ENCODE measurements at regions not wholly inside any gene's neighbourhood (a gene's known extent, or its start where the extent isn't known, plus 50 kb on each side); places are given as distances from the start of the nearest gene placed in this dataset.

DNA sequence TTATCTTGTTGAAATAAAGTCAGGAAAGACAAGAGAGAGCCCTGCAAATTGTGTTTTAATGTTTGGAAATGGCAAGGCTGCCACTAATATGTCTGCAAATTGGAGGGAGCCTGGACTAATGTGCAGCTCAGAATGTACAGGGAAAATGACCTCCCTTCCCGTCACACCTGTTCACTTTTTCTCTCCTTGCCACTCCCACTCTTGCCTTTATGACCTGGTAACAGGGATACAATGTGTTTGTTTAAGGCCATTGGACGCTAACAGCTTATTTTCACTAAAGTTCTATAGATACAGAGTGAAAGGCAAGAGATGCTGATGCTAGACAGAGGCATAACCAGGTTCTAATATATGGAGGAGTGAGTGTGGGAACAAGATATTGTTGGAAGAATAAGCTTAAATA, 203.9 kb downstream of the RAB38 start (continued):
- TF ChIP-seq POLR2AphosphoS5 (IDR thresholded peaks at IDR 0.05) (no peak), TAF1 (IDR thresholded peaks at IDR 0.05; ENCODE audit: low read depth) (no peak), SMC3 (conservative IDR thresholded peaks at IDR 0.05; ENCODE audit: poor library complexity) (no peak)

DNA sequence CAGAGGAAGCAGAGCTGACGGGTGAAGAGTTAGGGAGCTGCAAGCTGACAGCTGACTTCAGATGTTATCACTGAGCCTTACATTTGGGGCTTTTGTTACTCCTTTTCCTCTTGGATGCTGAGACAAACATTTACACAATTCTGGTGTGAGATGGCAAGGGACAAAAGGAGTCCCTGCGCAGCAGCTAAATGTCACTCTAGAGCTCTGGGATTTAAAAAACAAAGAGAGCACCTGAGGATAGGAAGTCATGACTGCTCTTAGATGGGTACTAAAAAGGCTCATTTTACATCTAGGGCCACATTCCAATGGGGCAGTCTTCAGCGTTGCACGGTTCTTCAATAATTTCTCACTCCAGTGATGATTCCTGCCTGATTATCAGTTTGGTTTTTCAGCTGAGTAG, 204.5 kb downstream of the RAB38 start:
- Histone ChIP-seq H4K20me1 (ENCODE audit: insufficient read depth) (no peaks in the 10 kb centered on the region), H3F3A (ENCODE audit: insufficient read depth, low read length, poor library complexity, severe bottlenecking) (no peaks in the 10 kb centered on the region), H3K4me2 (ENCODE audit: low read length) (no peak overlapping the region), H3K36me3 (ENCODE audit: insufficient read depth, low read length) (no peaks in the 10 kb centered on the region), H3K79me2 (replicated peaks; ENCODE audit: insufficient read depth, low read length) (no peaks in the 10 kb centered on the region), H3K27me3 (ENCODE audit: insufficient read depth, low read depth, low read length) (no peaks in the 10 kb centered on the region), H3K27ac (ENCODE audit: low read length) (no peak overlapping the region), H3K4me3 (ENCODE audit: low read length) (no peak overlapping the region), H3K9me2 (ENCODE audit: insufficient read depth, low read length) (no peaks in the 10 kb centered on the region), H2AFZ (ENCODE audit: low read depth, low read length) (no peak overlapping the region), H3K9ac (ENCODE audit: low read length) (no peak overlapping the region), H3K9me3 (ENCODE audit: low read length) (no peaks in the 10 kb centered on the region)
- TF ChIP-seq MXI1 (conservative IDR thresholded peaks at IDR 0.05; ENCODE audit: poor library complexity, severe bottlenecking) = no peak

DNA sequence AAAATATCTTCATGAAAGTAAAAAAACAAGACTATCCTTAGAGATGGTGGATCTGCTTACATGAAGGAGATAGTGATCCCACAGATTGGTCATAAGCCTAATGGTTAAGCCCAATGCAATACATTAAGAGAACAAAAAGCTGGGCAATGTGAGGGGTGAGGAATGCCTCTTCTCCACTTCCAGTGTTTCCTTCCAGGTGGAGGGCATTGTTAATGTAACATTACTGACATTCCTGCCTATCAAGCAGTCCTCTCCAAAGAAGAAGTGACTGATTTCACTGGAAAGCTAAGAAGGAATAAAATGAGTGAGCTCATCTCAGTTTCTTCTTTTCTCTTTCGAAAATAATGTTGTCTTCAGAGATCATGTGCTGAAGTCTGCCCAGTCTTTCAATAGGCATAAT, 207.8 kb downstream of the RAB38 start:
- Histone ChIP-seq H3K4me3 (ENCODE audit: low read length) (no peak overlapping the region), H3F3A (ENCODE audit: insufficient read depth, low read length, poor library complexity, severe bottlenecking) (no peaks in the 10 kb centered on the region), H3K9me3 (ENCODE audit: low read length) (no peaks in the 10 kb centered on the region), H2AFZ (ENCODE audit: low read depth, low read length) (no peak overlapping the region), H3K79me2 (replicated peaks; ENCODE audit: insufficient read depth, low read length) (no peaks in the 10 kb centered on the region), H3K27ac (ENCODE audit: low read length) (no peak overlapping the region), H4K20me1 (ENCODE audit: insufficient read depth) (no peaks in the 10 kb centered on the region), H3K27me3 (ENCODE audit: insufficient read depth, low read depth, low read length) (no peaks in the 10 kb centered on the region), H3K4me2 (ENCODE audit: low read length) (no peak overlapping the region), H3K36me3 (ENCODE audit: insufficient read depth, low read length) (no peaks in the 10 kb centered on the region), H3K9ac (ENCODE audit: low read length) (no peak overlapping the region), H3K9me2 (ENCODE audit: insufficient read depth, low read length) (no peaks in the 10 kb centered on the region)
- TF ChIP-seq, protein P1, sequence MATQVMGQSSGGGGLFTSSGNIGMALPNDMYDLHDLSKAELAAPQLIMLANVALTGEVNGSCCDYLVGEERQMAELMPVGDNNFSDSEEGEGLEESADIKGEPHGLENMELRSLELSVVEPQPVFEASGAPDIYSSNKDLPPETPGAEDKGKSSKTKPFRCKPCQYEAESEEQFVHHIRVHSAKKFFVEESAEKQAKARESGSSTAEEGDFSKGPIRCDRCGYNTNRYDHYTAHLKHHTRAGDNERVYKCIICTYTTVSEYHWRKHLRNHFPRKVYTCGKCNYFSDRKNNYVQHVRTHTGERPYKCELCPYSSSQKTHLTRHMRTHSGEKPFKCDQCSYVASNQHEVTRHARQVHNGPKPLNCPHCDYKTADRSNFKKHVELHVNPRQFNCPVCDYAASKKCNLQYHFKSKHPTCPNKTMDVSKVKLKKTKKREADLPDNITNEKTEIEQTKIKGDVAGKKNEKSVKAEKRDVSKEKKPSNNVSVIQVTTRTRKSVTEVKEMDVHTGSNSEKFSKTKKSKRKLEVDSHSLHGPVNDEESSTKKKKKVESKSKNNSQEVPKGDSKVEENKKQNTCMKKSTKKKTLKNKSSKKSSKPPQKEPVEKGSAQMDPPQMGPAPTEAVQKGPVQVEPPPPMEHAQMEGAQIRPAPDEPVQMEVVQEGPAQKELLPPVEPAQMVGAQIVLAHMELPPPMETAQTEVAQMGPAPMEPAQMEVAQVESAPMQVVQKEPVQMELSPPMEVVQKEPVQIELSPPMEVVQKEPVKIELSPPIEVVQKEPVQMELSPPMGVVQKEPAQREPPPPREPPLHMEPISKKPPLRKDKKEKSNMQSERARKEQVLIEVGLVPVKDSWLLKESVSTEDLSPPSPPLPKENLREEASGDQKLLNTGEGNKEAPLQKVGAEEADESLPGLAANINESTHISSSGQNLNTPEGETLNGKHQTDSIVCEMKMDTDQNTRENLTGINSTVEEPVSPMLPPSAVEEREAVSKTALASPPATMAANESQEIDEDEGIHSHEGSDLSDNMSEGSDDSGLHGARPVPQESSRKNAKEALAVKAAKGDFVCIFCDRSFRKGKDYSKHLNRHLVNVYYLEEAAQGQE (IDR thresholded peaks at IDR 0.05; ENCODE audit: borderline replicate concordance) = no peak

DNA sequence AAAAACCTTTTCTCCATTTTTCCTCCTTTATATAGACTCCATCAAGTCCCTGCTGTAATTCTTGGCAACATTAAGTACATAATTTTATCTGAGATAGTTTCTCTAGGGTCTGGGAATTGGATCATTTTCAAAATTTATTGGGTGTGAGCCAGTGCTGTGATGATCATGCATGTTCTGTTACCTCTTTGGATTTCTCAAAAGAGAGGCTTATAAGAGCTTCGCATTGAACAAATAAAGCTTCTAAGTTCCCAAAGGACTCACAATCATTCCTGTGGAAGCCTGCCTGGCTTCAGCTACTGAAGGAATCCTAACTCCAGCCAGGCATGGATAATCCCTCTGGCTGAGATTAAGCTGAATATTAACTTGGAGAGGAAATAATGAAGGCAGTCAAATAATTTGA, 208.5 kb downstream of the RAB38 start:
- Histone ChIP-seq H3K79me2 (replicated peaks; ENCODE audit: insufficient read depth, low read length) (no peaks in the 10 kb centered on the region), H3K27me3 (ENCODE audit: insufficient read depth, low read depth, low read length) (no peaks in the 10 kb centered on the region), H3K4me3 (ENCODE audit: low read length) (no peak overlapping the region), H2AFZ (ENCODE audit: low read depth, low read length) (no peak overlapping the region), H3K9me3 (ENCODE audit: low read length) (no peaks in the 10 kb centered on the region), H3K4me2 (ENCODE audit: low read length) (no peak overlapping the region), H4K20me1 (ENCODE audit: insufficient read depth) (no peaks in the 10 kb centered on the region), H3F3A (ENCODE audit: insufficient read depth, low read length, poor library complexity, severe bottlenecking) (no peaks in the 10 kb centered on the region), H3K9me2 (ENCODE audit: insufficient read depth, low read length) (no peaks in the 10 kb centered on the region), H3K36me3 (ENCODE audit: insufficient read depth, low read length) (no peaks in the 10 kb centered on the region), H3K27ac (ENCODE audit: low read length) (no peak overlapping the region), H3K9ac (ENCODE audit: low read length) (no peak overlapping the region)
- no peak for TF ChIP-seq EZH2 (IDR thresholded peaks at IDR 0.05; ENCODE audit: borderline replicate concordance, insufficient read depth, low read length, poor library complexity, severe bottlenecking)
- TF ChIP-seq, protein P1 (IDR thresholded peaks at IDR 0.05; ENCODE audit: borderline replicate concordance) = no peak
- TF ChIP-seq MXI1 (conservative IDR thresholded peaks at IDR 0.05; ENCODE audit: poor library complexity, severe bottlenecking) = no peak
- TF ChIP-seq POLR2AphosphoS5 (IDR thresholded peaks at IDR 0.05) = no peak
- no peak for TF ChIP-seq EP300 (conservative IDR thresholded peaks at IDR 0.05; ENCODE audit: poor library complexity, severe bottlenecking)
- no peak for TF ChIP-seq SMC3 (conservative IDR thresholded peaks at IDR 0.05; ENCODE audit: poor library complexity)
- TF ChIP-seq RAD21 (conservative IDR thresholded peaks at IDR 0.05) = no peak
- TF ChIP-seq TAF1 (IDR thresholded peaks at IDR 0.05; ENCODE audit: low read depth) = no peak

All from neural cell (in vitro differentiated cells).